MM.1S (cell line): ENCODE measurements at regions not wholly inside any gene's neighbourhood (a gene's known extent, or its start where the extent isn't known, plus 50 kb on each side); places are given as distances from the start of the nearest gene placed in this dataset.

Experiments
- DNase-seq: peaks from one replicate; pipeline ENCODE4 v3.0.0-alpha.2; 2015
- H2AFZ ChIP-seq: fragments of 300-600 bp; sonication (generic); 2 replicates; pipeline ENCODE4 v1.6.0; 2016; ENCODE audit warnings: antibody characterized with exemption, low read length
- H3F3A ChIP-seq: fragments of 300-600 bp; sonication (generic); 2 replicates; pipeline ENCODE4 v1.6.1; 2016; ENCODE audit warnings: mild to moderate bottlenecking, antibody characterized with exemption, low read length, moderate library complexity, mixed read lengths; ENCODE audit not compliant: insufficient read depth
- H3K27ac ChIP-seq: fragments of 300-600 bp; sonication (generic); 2 replicates; pipeline ENCODE4 v1.5.1; 2016; ENCODE audit warnings: mild to moderate bottlenecking, low read length
- H3K27me3 ChIP-seq: fragments of 300-600 bp; sonication (generic); replicated peaks from 2 replicates; pipeline ENCODE4 v1.6.0; 2016; ENCODE audit warnings: low read length; ENCODE audit not compliant: insufficient read depth
- H3K36me3 ChIP-seq: fragments of 300-600 bp; sonication (generic); replicated peaks from 2 replicates; pipeline ENCODE4 v1.6.1; 2016; ENCODE audit warnings: mild to moderate bottlenecking, low read length, mixed read lengths; ENCODE audit not compliant: insufficient read depth
- H3K4me1 ChIP-seq: fragments of 300-600 bp; sonication (generic); 2 replicates; pipeline ENCODE4 v1.6.1; 2016; ENCODE audit warnings: low read length, mixed read lengths
- H3K4me2 ChIP-seq: fragments of 300-600 bp; sonication (generic); 2 replicates; pipeline ENCODE4 v1.6.0; 2016; ENCODE audit warnings: low read depth, low read length
- H3K4me3 ChIP-seq: fragments of 300-600 bp; sonication (generic); 2 replicates; pipeline ENCODE4 v1.5.1; 2016; ENCODE audit warnings: low read length, mixed read lengths
- H3K79me2 ChIP-seq: fragments of 300-600 bp; sonication (generic); 2 replicates; pipeline ENCODE4 v1.6.1; 2016; ENCODE audit warnings: mixed run types, low read length, mixed read lengths
- H3K9ac ChIP-seq: fragments of 300-600 bp; sonication (generic); 2 replicates; pipeline ENCODE4 v1.6.1; 2016; ENCODE audit warnings: low read length, mixed read lengths
- H3K9me2 ChIP-seq: fragments of 300-600 bp; sonication (generic); replicated peaks from 2 replicates; pipeline ENCODE4 v1.6.1; 2016; ENCODE audit warnings: mild to moderate bottlenecking, low read length, mixed read lengths; ENCODE audit not compliant: insufficient read depth
- H3K9me3 ChIP-seq: fragments of 300-600 bp; sonication (generic); replicated peaks from 2 replicates; pipeline ENCODE4 v1.6.1; 2016; ENCODE audit warnings: mild to moderate bottlenecking, low read length, mixed read lengths; ENCODE audit not compliant: insufficient read depth
- H4K20me1 ChIP-seq: fragments of 300-600 bp; sonication (generic); 2 replicates; pipeline ENCODE4 v1.6.1; 2016; ENCODE audit warnings: mild to moderate bottlenecking, low read length, moderate library complexity, mixed read lengths; ENCODE audit not compliant: insufficient read depth
- CTCF ChIP-seq: fragments of 300-600 bp; sonication (generic); IDR thresholded peaks from 2 replicates; pipeline ENCODE4 v1.5.1; 2016; ENCODE audit warnings: antibody characterized with exemption, low read length, mixed read lengths
- EZH2 ChIP-seq: fragments of 300-600 bp; sonication (generic); optimal IDR thresholded peaks from 2 replicates; pipeline ENCODE3; 2017; ENCODE audit warnings: low read depth, mild to moderate bottlenecking, antibody characterized with exemption, low read length, mixed read lengths
- EZH2phosphoT487 ChIP-seq: fragments of 300-600 bp; sonication (generic); IDR thresholded peaks from 2 replicates; pipeline ENCODE4 v1.6.1; 2018; ENCODE audit warnings: antibody characterized with exemption, low read length

DNA sequence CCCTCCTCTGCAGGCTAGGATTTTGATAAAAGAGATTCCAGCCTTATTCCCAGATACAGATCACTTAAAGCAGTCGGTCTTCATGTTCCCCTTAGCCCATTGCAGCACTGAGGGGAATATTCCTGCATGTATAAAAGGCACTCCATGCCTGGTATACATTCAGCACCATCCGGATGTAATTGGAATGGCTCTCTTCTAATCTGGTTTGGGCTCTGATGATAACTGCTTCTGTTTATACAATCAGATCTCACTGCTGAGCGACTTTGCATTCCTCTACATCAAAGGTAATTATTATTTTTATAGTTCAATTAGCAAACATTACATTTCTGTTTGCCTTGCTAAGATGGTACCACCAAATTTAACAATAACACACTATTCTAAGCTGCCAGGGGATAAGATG lies 746.9 kb upstream of the CELF4 start:
- TF ChIP-seq EZH2phosphoT487 (no peak), CTCF (no peak), EZH2 (no peak)
- Histone ChIP-seq H3K27me3 (no peaks in the 10 kb centered on the region), H2AFZ (no peak overlapping the region), H3K9me3 (no peaks in the 10 kb centered on the region), H3F3A (no peaks in the 10 kb centered on the region), H3K79me2 (no peaks in the 10 kb centered on the region), H3K9ac (no peak overlapping the region), H3K9me2 (no peaks in the 10 kb centered on the region), H3K27ac (no peak overlapping the region), H4K20me1 (no peaks in the 10 kb centered on the region), H3K4me1 (0 out of 2 replicates have a peak, but pooled peaks cover 5% of the 10 kb centered on the region), H3K36me3 (no peaks in the 10 kb centered on the region), H3K4me2 (no peak overlapping the region), H3K4me3 (no peak overlapping the region)
- DNase-seq = no peak

DNA sequence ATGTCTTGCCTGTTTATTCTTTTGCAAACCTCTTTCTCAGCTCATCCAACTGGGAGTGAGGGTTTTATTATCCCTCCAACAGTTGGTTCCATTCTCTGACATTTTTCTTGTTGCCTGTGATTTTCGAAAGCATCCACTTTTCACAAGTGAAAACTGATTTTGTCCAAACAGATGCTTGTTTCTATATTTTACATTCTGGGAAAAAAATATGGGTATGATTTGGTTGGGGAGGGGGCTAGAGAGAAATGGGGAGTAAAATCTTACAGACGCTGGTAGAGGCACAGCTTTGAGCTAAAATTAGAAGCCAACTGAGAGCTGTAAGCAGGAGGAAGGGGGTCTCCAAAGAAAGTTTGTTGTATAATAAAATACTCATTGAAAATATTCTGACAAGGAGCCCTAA lies 745.3 kb upstream of the CELF4 start:
- TF ChIP-seq EZH2phosphoT487 = no peak
- no peaks in the 10 kb centered on the region for H3K36me3 ChIP-seq

DNA sequence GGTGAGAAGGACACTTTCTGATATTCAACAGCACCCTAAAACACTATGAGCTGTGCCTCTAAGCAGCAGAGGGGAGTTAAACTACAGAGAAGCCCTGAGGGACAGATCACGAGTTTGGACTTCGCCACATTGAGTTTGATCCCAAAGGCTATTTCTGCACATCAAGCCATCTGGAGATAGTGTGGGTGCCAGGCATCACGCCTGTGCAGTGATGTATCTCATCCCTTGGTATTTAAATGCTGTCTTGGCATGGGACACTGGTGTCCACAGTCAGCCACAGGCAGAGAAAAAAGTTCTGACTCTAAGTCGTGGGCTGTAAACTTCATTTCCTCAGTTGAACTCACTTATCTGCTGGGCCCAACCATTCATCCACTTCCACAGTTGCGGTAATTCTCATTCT lies 742.3 kb upstream of the CELF4 start:
- H2AFZ ChIP-seq = no peak overlapping the region
- no peaks in the 10 kb centered on the region for H3K27me3 ChIP-seq
- no peak overlapping the region for H3K9ac ChIP-seq
- no peak overlapping the region for H3K4me3 ChIP-seq
- H3K36me3 ChIP-seq = no peaks in the 10 kb centered on the region
- H3F3A ChIP-seq = no peaks in the 10 kb centered on the region
- no peaks in the 10 kb centered on the region for H3K9me2 ChIP-seq
- no peaks in the 10 kb centered on the region for H3K4me1 ChIP-seq
- no peaks in the 10 kb centered on the region for H3K79me2 ChIP-seq
- H3K27ac ChIP-seq = no peak overlapping the region
- no peaks in the 10 kb centered on the region for H4K20me1 ChIP-seq
- H3K4me2 ChIP-seq = no peak overlapping the region
- no peak for DNase-seq
- TF ChIP-seq CTCF (no peak), EZH2 (no peak), EZH2phosphoT487 (no peak)
- no peaks in the 10 kb centered on the region for H3K9me3 ChIP-seq

More for the DNA sequence above, 745.3 kb upstream of the CELF4 start:
- H3K27ac ChIP-seq = no peak overlapping the region
- H3K9me3 ChIP-seq = no peaks in the 10 kb centered on the region
- no peaks in the 10 kb centered on the region for H4K20me1 ChIP-seq
- no peak for DNase-seq
- H3K27me3 ChIP-seq = no peaks in the 10 kb centered on the region
- no peak overlapping the region for H3K4me3 ChIP-seq
- no peaks in the 10 kb centered on the region for H3F3A ChIP-seq
- no peak overlapping the region for H3K9ac ChIP-seq
- H3K9me2 ChIP-seq = no peaks in the 10 kb centered on the region
- no peak overlapping the region for H3K4me2 ChIP-seq
- H2AFZ ChIP-seq = no peak overlapping the region
- 0 out of 2 replicates have a peak, but pooled peaks cover 5% of the 10 kb centered on the region for H3K4me1 ChIP-seq
- H3K79me2 ChIP-seq = no peaks in the 10 kb centered on the region

GRCh38 chr18:38305961-38306360 lies 740.4 kb upstream of the CELF4 start:
- no peak for TF ChIP-seq CTCF
- TF ChIP-seq EZH2phosphoT487 = no peak
- TF ChIP-seq EZH2 = no peak
- no peak for DNase-seq

More at GRCh38 chr18:38305961-38306360, 740.4 kb upstream of the CELF4 start:
- Histone ChIP-seq H3K9me3 (no peaks in the 10 kb centered on the region), H3K27ac (no peak overlapping the region), H4K20me1 (no peaks in the 10 kb centered on the region), H2AFZ (no peak overlapping the region), H3F3A (no peaks in the 10 kb centered on the region), H3K36me3 (no peaks in the 10 kb centered on the region), H3K79me2 (no peaks in the 10 kb centered on the region), H3K4me3 (no peak overlapping the region), H3K27me3 (no peaks in the 10 kb centered on the region), H3K4me1 (no peaks in the 10 kb centered on the region), H3K9ac (no peak overlapping the region), H3K9me2 (no peaks in the 10 kb centered on the region), H3K4me2 (no peak overlapping the region)
